ENCODE measurements at regions not wholly inside any gene's neighbourhood (a gene's known extent, or its start where the extent isn't known, plus 50 kb on each side); places are given as distances from the start of the nearest gene placed in this dataset.

- Histone ChIP-seq H3K27me3 (no peaks in the 10 kb centered on the region), H3K4me1 (ENCODE audit: control insufficient read depth in 1 of 2, insufficient read depth in 1 of 2, low read depth in 1 of 2, low read length in 1 of 2) (peaks cover 72 to 75% of the 10 kb centered on the region in 2 experiments), H3K36me3 (no peaks in the 10 kb centered on the region), H3K27ac (peak overlapping the region; percentile 47), H3K9me3 (no peaks in the 10 kb centered on the region), H3K4me3 (ENCODE audit: low read depth in 1 of 2, low read length in 1 of 2) (no peak overlapping the region)
- no peak for TF ChIP-seq CTCF (IDR thresholded peaks at IDR 0.05)
Measured at GRCh38 chr1:109814223-109814622, 50.5 kb upstream of the EPS8L3 start.

Measured in neutrophil (primary cell).